OCI-LY7 (cell line): ENCODE measurements at regions not wholly inside any gene's neighbourhood (a gene's known extent, or its start where the extent isn't known, plus 50 kb on each side); places are given as distances from the start of the nearest gene placed in this dataset.

Experiments
- BruUV-seq: library from RNA; stranded (reverse); fragments of 400-500 nt; replicated peaks from 2 replicates; lab custom pipeline; 2021; lab: Mats Ljungman, UMichigan
- CTCF ChIA-PET: fragments of 300-600 bp; sonication (Branson Sonifier 250); formaldehyde crosslinking; loops from one replicate; lab custom pipeline; 2022; ENCODE audit warnings: antibody characterized with exemption; ENCODE audit not compliant: unreplicated experiment; lab: Charles Lee
- POLR2A ChIA-PET: fragments of 300-600 bp; sonication (Branson Sonifier 250); formaldehyde crosslinking; loops from one replicate; lab custom pipeline; 2022; ENCODE audit warnings: antibody characterized with exemption; lab: Charles Lee
- DNase-seq: peaks from one replicate; pipeline ENCODE4 v3.0.0-alpha.2; 2015; ENCODE audit warnings: low spot score
- H2AFZ ChIP-seq: fragments of 200-600 bp; sonication (generic), shearing (Covaris generic); 2 replicates; pipeline ENCODE4 v1.6.1; 2014; ENCODE audit warnings: mild to moderate bottlenecking, antibody characterized with exemption, low read length, moderate library complexity
- H3K27ac ChIP-seq: fragments of 200-600 bp; sonication (generic); 2 replicates; pipeline ENCODE4 v1.5.1; 2014; ENCODE audit warnings: mixed run types, low read depth, mild to moderate bottlenecking, moderate library complexity, low read length, inconsistent platforms; ENCODE audit not compliant: poor library complexity, severe bottlenecking
- H3K36me3 ChIP-seq: fragments of 200-600 bp; sonication (generic); 2 replicates; pipeline ENCODE4 v1.6.1; 2014; ENCODE audit warnings: mild to moderate bottlenecking, antibody characterized with exemption, low read length, moderate library complexity, mixed read lengths; ENCODE audit not compliant: insufficient read depth
- H3K4me1 ChIP-seq: fragments of 200-600 bp; sonication (generic); 2 replicates; pipeline ENCODE4 v1.5.1; 2014; ENCODE audit warnings: mild to moderate bottlenecking, low read length; ENCODE audit not compliant: insufficient read depth, poor library complexity, severe bottlenecking
- H3K4me2 ChIP-seq: fragments of 200-600 bp; sonication (generic); 2 replicates; pipeline ENCODE4 v1.6.1; 2014; ENCODE audit warnings: mild to moderate bottlenecking, low read length
- H3K4me3 ChIP-seq: fragments of 200-600 bp; sonication (generic); 2 replicates; pipeline ENCODE4 v1.5.1; 2014; ENCODE audit warnings: mild to moderate bottlenecking, low read depth, low read length; ENCODE audit not compliant: poor library complexity, severe bottlenecking
- H3K79me2 ChIP-seq: fragments of 200-600 bp; sonication (generic); 2 replicates; pipeline ENCODE4 v1.6.1; 2016; ENCODE audit warnings: low read depth, mild to moderate bottlenecking, low read length, moderate library complexity, mixed read lengths; ENCODE audit not compliant: insufficient read depth
- H3K9me2 ChIP-seq: fragments of 200-600 bp; sonication (generic); 2 replicates; pipeline ENCODE4 v1.6.1; 2016; ENCODE audit warnings: mild to moderate bottlenecking, low read length, mixed read lengths; ENCODE audit not compliant: insufficient read depth
- H3K9me3 ChIP-seq: fragments of 200-600 bp; sonication (generic); 2 replicates; pipeline ENCODE4 v1.6.1; 2014; ENCODE audit warnings: mild to moderate bottlenecking, mixed run types, low read length, mixed read lengths
- H4K20me1 ChIP-seq: fragments of 200-600 bp; sonication (generic); 2 replicates; pipeline ENCODE4 v1.6.1; 2014; ENCODE audit warnings: mild to moderate bottlenecking, antibody characterized with exemption, low read length, moderate library complexity, mixed read lengths; ENCODE audit not compliant: insufficient read depth
- CTCF ChIP-seq: fragments of 200-600 bp; sonication (generic); conservative IDR thresholded peaks from 2 replicates; pipeline ENCODE4 v1.5.1; 2014; ENCODE audit warnings: mild to moderate bottlenecking, antibody characterized with exemption, low read length, moderate library complexity, mixed read lengths
- EZH2phosphoT487 ChIP-seq: fragments of 200-600 bp; sonication (generic); IDR thresholded peaks from 2 replicates; pipeline ENCODE4 v1.6.1; 2018; ENCODE audit warnings: low read depth, borderline replicate concordance, mild to moderate bottlenecking, mixed run types, antibody characterized with exemption, low read length, moderate library complexity, mixed read lengths
- intact Hi-C: fragments of 100-400 bp; cut with micrococcal nuclease; formaldehyde crosslinking; loops from one replicate; pipeline ENCODE4 v1.10.0; 2022; ENCODE audit not compliant: unreplicated experiment

- Histone ChIP-seq H3K9me2 (no peaks in the 10 kb centered on the region), H4K20me1 (no peaks in the 10 kb centered on the region), H3K4me1 (no peaks in the 10 kb centered on the region), H2AFZ (no peak overlapping the region), H3K4me3 (no peak overlapping the region), H3K27ac (no peak overlapping the region), H3K79me2 (no peaks in the 10 kb centered on the region), H3K36me3 (no peaks in the 10 kb centered on the region), H3K4me2 (no peak overlapping the region), H3K9me3 (no peaks in the 10 kb centered on the region)
- no peak for TF ChIP-seq CTCF
- TF ChIP-seq EZH2phosphoT487 = no peak
- DNase-seq = no peak
- ChIA-PET CTCF (no interaction called here), POLR2A (no interaction called here)
- no TSS peak for BruUV-seq
- intact Hi-C loops = no loop called here
These were observed 289.5 kb downstream of the SIPA1L2 start for GRCh38 chr1:232340446-232340845.

DNA sequence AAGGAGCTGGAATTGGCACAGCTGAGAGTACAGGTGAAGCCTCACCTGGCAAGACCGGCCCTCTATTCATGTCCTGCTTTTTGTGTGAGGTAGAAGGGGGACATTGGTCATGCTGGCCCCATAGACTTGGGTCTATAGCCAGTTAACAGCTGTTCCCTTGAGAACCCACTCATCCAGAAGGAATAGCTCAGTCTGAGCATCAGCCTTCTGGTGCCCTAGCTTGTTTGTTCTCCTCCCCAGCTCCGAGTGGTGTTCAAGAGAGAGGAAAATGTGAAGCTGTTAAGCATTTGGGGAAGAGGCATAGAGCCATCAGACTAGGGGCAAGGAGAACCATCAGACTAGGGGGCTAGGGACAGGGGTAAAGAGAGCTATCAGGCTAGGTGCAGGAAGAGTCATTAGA lies 290.9 kb downstream of the SIPA1L2 start:
- no peaks in the 10 kb centered on the region for H3K36me3 ChIP-seq
- H3K27ac ChIP-seq = no peak overlapping the region
- H3K9me2 ChIP-seq = no peaks in the 10 kb centered on the region
- CTCF ChIA-PET = no interaction called here
- H3K79me2 ChIP-seq = no peaks in the 10 kb centered on the region
- no peak overlapping the region for H3K4me3 ChIP-seq
- POLR2A ChIA-PET = interaction anchor here (0.8 kb wide), 1 partner anchor 731 kb away, joined by 3 read pairs; no protein-coding TSS in a partner anchor
- no peak overlapping the region for H2AFZ ChIP-seq
- H3K9me3 ChIP-seq = no peaks in the 10 kb centered on the region
- no peak for DNase-seq
- BruUV-seq = no TSS peak
- H3K4me1 ChIP-seq = no peaks in the 10 kb centered on the region
- H4K20me1 ChIP-seq = no peaks in the 10 kb centered on the region
- TF ChIP-seq CTCF (no peak), EZH2phosphoT487 (no peak)
- no peak overlapping the region for H3K4me2 ChIP-seq
- intact Hi-C loops = no loop called here

DNA sequence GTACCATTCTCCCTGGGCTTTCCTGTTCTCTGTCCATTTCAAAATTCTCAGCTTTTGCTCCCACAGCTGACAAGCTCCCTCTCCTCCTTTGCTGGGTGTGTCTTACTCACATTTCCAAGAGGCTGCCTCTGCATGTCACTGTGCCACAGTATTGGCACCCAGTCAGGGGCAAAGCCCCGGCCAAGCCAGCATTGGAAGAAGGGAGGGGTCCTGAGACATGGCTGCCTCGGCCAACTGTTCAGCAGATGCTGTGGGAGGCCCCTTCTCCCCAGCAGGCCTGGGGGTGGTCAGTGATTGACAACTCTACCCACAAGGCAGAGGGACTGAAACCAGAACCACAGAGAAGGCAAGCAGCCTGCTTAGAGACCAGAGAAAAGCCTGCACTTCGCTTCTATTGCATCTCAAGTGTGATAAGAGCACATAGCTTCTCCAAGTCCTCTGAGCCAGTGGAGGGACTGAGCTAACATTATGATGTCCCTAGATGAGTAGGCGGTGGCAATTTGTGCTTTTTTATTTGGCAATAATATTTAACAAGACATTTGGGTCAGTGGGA lies 294.1 kb downstream of the SIPA1L2 start:
- H3K9me3 ChIP-seq = no peaks in the 10 kb centered on the region
- H3K36me3 ChIP-seq = no peaks in the 10 kb centered on the region
- H3K4me3 ChIP-seq = no peak overlapping the region
- H3K79me2 ChIP-seq = no peaks in the 10 kb centered on the region
- intact Hi-C loops = no loop called here
- ChIA-PET CTCF (no interaction called here), POLR2A (interaction anchor here (0.7 to 1.0 kb wide), 2 partner anchors 18 to 291 kb away, joined by 3 read pairs; no protein-coding TSS in a partner anchor)
- no peak for TF ChIP-seq EZH2phosphoT487
- no peak for TF ChIP-seq CTCF
- no peak for DNase-seq
- H4K20me1 ChIP-seq = no peaks in the 10 kb centered on the region
- H3K4me1 ChIP-seq = no peaks in the 10 kb centered on the region
- BruUV-seq = no TSS peak
- no peak overlapping the region for H3K27ac ChIP-seq
- H3K4me2 ChIP-seq = no peak overlapping the region
- H2AFZ ChIP-seq = no peak overlapping the region
- no peaks in the 10 kb centered on the region for H3K9me2 ChIP-seq
